ENCODE measurements at regions not wholly inside any gene's neighbourhood (a gene's known extent, or its start where the extent isn't known, plus 50 kb on each side); places are given as distances from the start of the nearest gene placed in this dataset.

- no peak overlapping the region for H3K9ac ChIP-seq (ENCODE audit: low read depth, low read length)
- H3K4me1 ChIP-seq (ENCODE audit: control insufficient read depth, insufficient read depth, low read length), result no peaks in the 10 kb centered on the region
- H3K4me2 ChIP-seq (ENCODE audit: low read length), result no peak overlapping the region
- H3K27me3 ChIP-seq (ENCODE audit: control insufficient read depth, insufficient read depth, low read length), result no peaks in the 10 kb centered on the region
- peaks cover 9% of the 10 kb centered on the region for H3K9me3 ChIP-seq (replicated peaks; ENCODE audit: low read length)
- no peak overlapping the region for H3K4me3 ChIP-seq (ENCODE audit: low read length)
- H3K36me3 ChIP-seq (ENCODE audit: insufficient read depth, low read length), result no peaks in the 10 kb centered on the region
These were observed 935.0 kb downstream of the SQOR start for GRCh38 chr15:46569781-46570180.

- no peaks in the 10 kb centered on the region for H3K36me3 ChIP-seq (ENCODE audit: insufficient read depth, low read length)
- H3K27me3 ChIP-seq (ENCODE audit: control insufficient read depth, insufficient read depth, low read length), result no peaks in the 10 kb centered on the region
- peaks cover 12% of the 10 kb centered on the region for H3K9me3 ChIP-seq (replicated peaks; ENCODE audit: low read length)
- no peak overlapping the region for H3K4me3 ChIP-seq (ENCODE audit: low read length)
- H3K9ac ChIP-seq (ENCODE audit: low read depth, low read length), result no peak overlapping the region
- H3K4me1 ChIP-seq (ENCODE audit: control insufficient read depth, insufficient read depth, low read length), result no peaks in the 10 kb centered on the region
- no peak overlapping the region for H3K4me2 ChIP-seq (ENCODE audit: low read length)
These were observed 942.0 kb downstream of the SQOR start for GRCh38 chr15:46576646-46577395.

- no peak overlapping the region for H3K4me3 ChIP-seq (ENCODE audit: low read length)
- H3K36me3 ChIP-seq (ENCODE audit: insufficient read depth, low read length), result no peaks in the 10 kb centered on the region
- H3K4me1 ChIP-seq (ENCODE audit: control insufficient read depth, insufficient read depth, low read length), result no peaks in the 10 kb centered on the region
- no peak overlapping the region for H3K9ac ChIP-seq (ENCODE audit: low read depth, low read length)
- H3K9me3 ChIP-seq (replicated peaks; ENCODE audit: low read length), result peaks cover 10% of the 10 kb centered on the region
- H3K27me3 ChIP-seq (ENCODE audit: control insufficient read depth, insufficient read depth, low read length), result no peaks in the 10 kb centered on the region
- no peak overlapping the region for H3K4me2 ChIP-seq (ENCODE audit: low read length)
These were observed 942.9 kb downstream of the SQOR start for GRCh38 chr15:46577767-46578166.

GRCh38 chr15:46580487-46580886 lies 945.7 kb downstream of the SQOR start:
- Histone ChIP-seq H3K4me3 (ENCODE audit: low read length) (no peak overlapping the region), H3K27me3 (ENCODE audit: control insufficient read depth, insufficient read depth, low read length) (no peaks in the 10 kb centered on the region), H3K36me3 (ENCODE audit: insufficient read depth, low read length) (no peaks in the 10 kb centered on the region), H3K9ac (ENCODE audit: low read depth, low read length) (no peak overlapping the region), H3K4me1 (ENCODE audit: control insufficient read depth, insufficient read depth, low read length) (no peaks in the 10 kb centered on the region), H3K9me3 (replicated peaks; ENCODE audit: low read length) (peaks cover 3% of the 10 kb centered on the region), H3K4me2 (ENCODE audit: low read length) (no peak overlapping the region)

GRCh38 chr15:46580924-46581323 lies 946.1 kb downstream of the SQOR start:
- Histone ChIP-seq H3K9me3 (replicated peaks; ENCODE audit: low read length) (peaks cover 3% of the 10 kb centered on the region), H3K27me3 (ENCODE audit: control insufficient read depth, insufficient read depth, low read length) (no peaks in the 10 kb centered on the region), H3K9ac (ENCODE audit: low read depth, low read length) (no peak overlapping the region), H3K4me1 (ENCODE audit: control insufficient read depth, insufficient read depth, low read length) (no peaks in the 10 kb centered on the region), H3K4me2 (ENCODE audit: low read length) (no peak overlapping the region), H3K36me3 (ENCODE audit: insufficient read depth, low read length) (no peaks in the 10 kb centered on the region), H3K4me3 (ENCODE audit: low read length) (no peak overlapping the region)

GRCh38 chr15:46589088-46589487 lies 954.3 kb downstream of the SQOR start:
- Histone ChIP-seq H3K9me3 (replicated peaks; ENCODE audit: low read length) (peaks cover 8% of the 10 kb centered on the region), H3K27me3 (ENCODE audit: control insufficient read depth, insufficient read depth, low read length) (no peaks in the 10 kb centered on the region), H3K9ac (ENCODE audit: low read depth, low read length) (no peak overlapping the region), H3K4me2 (ENCODE audit: low read length) (no peak overlapping the region), H3K36me3 (ENCODE audit: insufficient read depth, low read length) (no peaks in the 10 kb centered on the region), H3K4me1 (ENCODE audit: control insufficient read depth, insufficient read depth, low read length) (no peaks in the 10 kb centered on the region), H3K4me3 (ENCODE audit: low read length) (no peak overlapping the region)

- Histone ChIP-seq H3K9me3 (replicated peaks; ENCODE audit: low read length) (peaks cover 10% of the 10 kb centered on the region), H3K4me1 (ENCODE audit: control insufficient read depth, insufficient read depth, low read length) (no peaks in the 10 kb centered on the region), H3K36me3 (ENCODE audit: insufficient read depth, low read length) (no peaks in the 10 kb centered on the region), H3K9ac (ENCODE audit: low read depth, low read length) (no peak overlapping the region), H3K4me3 (ENCODE audit: low read length) (no peak overlapping the region), H3K27me3 (ENCODE audit: control insufficient read depth, insufficient read depth, low read length) (no peaks in the 10 kb centered on the region), H3K4me2 (ENCODE audit: low read length) (no peak overlapping the region)
These were observed 956.6 kb downstream of the SQOR start for GRCh38 chr15:46591462-46591861.

- no peak overlapping the region for H3K4me3 ChIP-seq (ENCODE audit: low read length)
- no peak overlapping the region for H3K4me2 ChIP-seq (ENCODE audit: low read length)
- H3K4me1 ChIP-seq (ENCODE audit: control insufficient read depth, insufficient read depth, low read length), result no peaks in the 10 kb centered on the region
- H3K27me3 ChIP-seq (ENCODE audit: control insufficient read depth, insufficient read depth, low read length), result no peaks in the 10 kb centered on the region
- H3K9ac ChIP-seq (ENCODE audit: low read depth, low read length), result no peak overlapping the region
- H3K9me3 ChIP-seq (replicated peaks; ENCODE audit: low read length), result peaks cover 10% of the 10 kb centered on the region
- H3K36me3 ChIP-seq (ENCODE audit: insufficient read depth, low read length), result no peaks in the 10 kb centered on the region
These were observed 960.2 kb downstream of the SQOR start for GRCh38 chr15:46595016-46595415.

- H3K27me3 ChIP-seq (ENCODE audit: control insufficient read depth, insufficient read depth, low read length), result no peaks in the 10 kb centered on the region
- H3K9me3 ChIP-seq (replicated peaks; ENCODE audit: low read length), result no peaks in the 10 kb centered on the region
- H3K9ac ChIP-seq (ENCODE audit: low read depth, low read length), result no peak overlapping the region
- no peak overlapping the region for H3K4me2 ChIP-seq (ENCODE audit: low read length)
- no peaks in the 10 kb centered on the region for H3K4me1 ChIP-seq (ENCODE audit: control insufficient read depth, insufficient read depth, low read length)
- H3K36me3 ChIP-seq (ENCODE audit: insufficient read depth, low read length), result no peaks in the 10 kb centered on the region
- H3K4me3 ChIP-seq (ENCODE audit: low read length), result no peak overlapping the region
These were observed 972.2 kb downstream of the SQOR start for GRCh38 chr15:46607077-46607476.

- no peaks in the 10 kb centered on the region for H3K36me3 ChIP-seq (ENCODE audit: insufficient read depth, low read length)
- H3K4me1 ChIP-seq (ENCODE audit: control insufficient read depth, insufficient read depth, low read length), result no peaks in the 10 kb centered on the region
- H3K4me3 ChIP-seq (ENCODE audit: low read length), result no peak overlapping the region
- H3K9me3 ChIP-seq (replicated peaks; ENCODE audit: low read length), result peaks cover 7% of the 10 kb centered on the region
- no peak overlapping the region for H3K9ac ChIP-seq (ENCODE audit: low read depth, low read length)
- no peak overlapping the region for H3K4me2 ChIP-seq (ENCODE audit: low read length)
- no peaks in the 10 kb centered on the region for H3K27me3 ChIP-seq (ENCODE audit: control insufficient read depth, insufficient read depth, low read length)
These were observed 981.2 kb downstream of the SQOR start for GRCh38 chr15:46616033-46616432.

- H3K27me3 ChIP-seq (ENCODE audit: control insufficient read depth, insufficient read depth, low read length), result no peaks in the 10 kb centered on the region
- H3K4me2 ChIP-seq (ENCODE audit: low read length), result no peak overlapping the region
- peaks cover 8% of the 10 kb centered on the region for H3K9me3 ChIP-seq (replicated peaks; ENCODE audit: low read length)
- no peak overlapping the region for H3K4me3 ChIP-seq (ENCODE audit: low read length)
- no peaks in the 10 kb centered on the region for H3K4me1 ChIP-seq (ENCODE audit: control insufficient read depth, insufficient read depth, low read length)
- H3K36me3 ChIP-seq (ENCODE audit: insufficient read depth, low read length), result no peaks in the 10 kb centered on the region
- H3K9ac ChIP-seq (ENCODE audit: low read depth, low read length), result no peak overlapping the region
These were observed 982.7 kb downstream of the SQOR start for GRCh38 chr15:46617507-46617906.

GRCh38 chr15:46618984-46619383 lies 984.2 kb downstream of the SQOR start:
- no peaks in the 10 kb centered on the region for H3K36me3 ChIP-seq (ENCODE audit: insufficient read depth, low read length)
- H3K4me3 ChIP-seq (ENCODE audit: low read length), result no peak overlapping the region
- H3K9ac ChIP-seq (ENCODE audit: low read depth, low read length), result no peak overlapping the region
- no peaks in the 10 kb centered on the region for H3K27me3 ChIP-seq (ENCODE audit: control insufficient read depth, insufficient read depth, low read length)
- H3K4me2 ChIP-seq (ENCODE audit: low read length), result no peak overlapping the region
- H3K9me3 ChIP-seq (replicated peaks; ENCODE audit: low read length), result peaks cover 8% of the 10 kb centered on the region
- no peaks in the 10 kb centered on the region for H3K4me1 ChIP-seq (ENCODE audit: control insufficient read depth, insufficient read depth, low read length)

All from skeletal muscle satellite cell (primary cell).